IMR-90 (cell line): ENCODE measurements at regions not wholly inside any gene's neighbourhood (a gene's known extent, or its start where the extent isn't known, plus 50 kb on each side); places are given as distances from the start of the nearest gene placed in this dataset.

Source experiments
- ATAC-seq: fragments of 200-7000 bp; cut with Tn5 transposase; 2 replicates; pipeline ENCODE4 v1.9.1; 2020; ENCODE audit warnings: low read depth, mild to moderate bottlenecking, moderate library complexity
- BruUV-seq: library from RNA; stranded (reverse); fragments of 400-500 nt; replicated peaks from 2 replicates; lab custom pipeline; 2021; lab: Mats Ljungman, UMichigan
- CTCF ChIA-PET: fragments of 300-600 bp; formaldehyde crosslinking; extraction: SDS; loops from one replicate; lab custom pipeline; 2021; ENCODE audit warnings: antibody characterized with exemption; lab: Yijun Ruan, JAX
- POLR2A ChIA-PET: fragments of 300-600 bp; sonication (Branson Sonifier 250); formaldehyde crosslinking; loops from one replicate; lab custom pipeline; 2022; ENCODE audit warnings: antibody characterized with exemption; ENCODE audit not compliant: unreplicated experiment; lab: Charles Lee
- DNase-seq: peaks from one replicate; pipeline ENCODE4 v3.0.0; 2013
- H2AFZ ChIP-seq: replicated peaks from 2 replicates; pipeline ENCODE3; 2013; ENCODE audit warnings: low read length, mild to moderate bottlenecking; ENCODE audit not compliant: poor library complexity
- H2AK5ac ChIP-seq: 2 replicates; pipeline ENCODE4 v1.6.1; 2013; ENCODE audit warnings: low read depth, low read length, inconsistent platforms
- H2AK9ac ChIP-seq: replicated peaks from 2 replicates; pipeline ENCODE3; 2013; ENCODE audit warnings: mild to moderate bottlenecking, low read depth, low read length, moderate library complexity; ENCODE audit not compliant: poor library complexity
- H2BK120ac ChIP-seq: 2 replicates; pipeline ENCODE4 v1.6.1; 2013; ENCODE audit warnings: low read depth, low read length, inconsistent platforms
- H2BK15ac ChIP-seq: 3 replicates; pipeline ENCODE4 v1.6.1; 2013; ENCODE audit warnings: low read depth, low read length, inconsistent platforms
- H2BK20ac ChIP-seq: 2 replicates; pipeline ENCODE4 v1.6.1; 2013; ENCODE audit warnings: low read depth, mild to moderate bottlenecking, inconsistent platforms, low read length, moderate library complexity
- H2BK5ac ChIP-seq: 2 replicates; pipeline ENCODE4 v1.6.1; 2013; ENCODE audit warnings: mild to moderate bottlenecking, low read depth, low read length, inconsistent platforms; ENCODE audit not compliant: poor library complexity, severe bottlenecking
- H3K14ac ChIP-seq: replicated peaks from 2 replicates; pipeline ENCODE4 v1.6.1; 2013; ENCODE audit warnings: low read depth, low read length, inconsistent platforms
- H3K18ac ChIP-seq: 2 replicates; pipeline ENCODE4 v1.6.1; 2013; ENCODE audit warnings: low read depth, low read length, control low read depth
- H3K23ac ChIP-seq: 2 replicates; pipeline ENCODE4 v1.6.1; 2013; ENCODE audit warnings: low read depth, low read length, inconsistent platforms
- H3K27ac ChIP-seq: 2 replicates; pipeline ENCODE4 v1.5.1; 2013; ENCODE audit warnings: mild to moderate bottlenecking, control low read depth, low read length; ENCODE audit not compliant: insufficient read depth
- H3K27me3 ChIP-seq: 2 replicates; pipeline ENCODE4 v1.6.1; 2013; ENCODE audit warnings: low read length; ENCODE audit not compliant: control insufficient read depth, insufficient read depth
- H3K36me3 ChIP-seq: 2 replicates; pipeline ENCODE4 v1.6.1; 2013; ENCODE audit warnings: low read length, mixed read lengths; ENCODE audit not compliant: control insufficient read depth, insufficient read depth
- H3K4ac ChIP-seq: 2 replicates; pipeline ENCODE4 v1.6.1; 2013; ENCODE audit warnings: low read depth, low read length, inconsistent platforms
- H3K4me1 ChIP-seq: 2 replicates; pipeline ENCODE4 v1.6.1; 2013; ENCODE audit warnings: low read length, mixed read lengths; ENCODE audit not compliant: control insufficient read depth, insufficient read depth
- H3K4me2 ChIP-seq: 2 replicates; pipeline ENCODE4 v1.6.1; 2013; ENCODE audit warnings: low read depth, mild to moderate bottlenecking, control low read depth, low read length, moderate library complexity
- H3K4me3 ChIP-seq: 2 replicates; pipeline ENCODE4 v1.5.1; 2013; ENCODE audit warnings: low read depth, mild to moderate bottlenecking, control low read depth, low read length, moderate library complexity; ENCODE audit not compliant: insufficient read depth
- H3K56ac ChIP-seq: 2 replicates; pipeline ENCODE4 v1.6.1; 2013; ENCODE audit warnings: low read length, inconsistent platforms; ENCODE audit not compliant: insufficient read depth; ENCODE audit errors: extremely low read depth
- H3K79me1 ChIP-seq, 2 experiments: 2 replicates each; pipeline ENCODE4 v1.6.1; 2013; ENCODE audit warnings: low read length in 2 of 2, inconsistent platforms in 1 of 2, low read depth in 1 of 2
- H3K9ac ChIP-seq: 2 replicates; pipeline ENCODE4 v1.6.1; 2013; ENCODE audit warnings: low read depth, low read length, control low read depth
- H3K9me1 ChIP-seq: 2 replicates; pipeline ENCODE4 v1.6.1; 2013; ENCODE audit warnings: low read length, inconsistent platforms; ENCODE audit not compliant: insufficient read depth
- H3K9me3 ChIP-seq: 2 replicates; pipeline ENCODE4 v1.6.1; 2013; ENCODE audit warnings: low read length; ENCODE audit not compliant: control insufficient read depth, insufficient read depth
- H4K20me1 ChIP-seq: 2 replicates; pipeline ENCODE4 v1.6.1; 2013; ENCODE audit warnings: low read length, inconsistent platforms; ENCODE audit not compliant: insufficient read depth
- H4K5ac ChIP-seq: 2 replicates; pipeline ENCODE4 v1.6.1; 2013; ENCODE audit warnings: mild to moderate bottlenecking, low read depth, low read length, control low read depth
- H4K8ac ChIP-seq, 2 experiments: 2 replicates each; pipeline ENCODE4 v1.6.1; 2013; ENCODE audit warnings: low read depth in 2 of 2, low read length in 2 of 2, control low read depth in 1 of 2, inconsistent platforms in 1 of 2
- H4K91ac ChIP-seq: 2 replicates; pipeline ENCODE4 v1.6.1; 2013; ENCODE audit warnings: low read depth, low read length, inconsistent platforms; ENCODE audit not compliant: insufficient read depth
- BHLHE40 ChIP-seq: fragments of 150-350 bp; IDR thresholded peaks from 2 replicates; pipeline ENCODE4 v1.6.1; 2016; ENCODE audit warnings: mild to moderate bottlenecking, low read depth, low read length
- CTCF ChIP-seq: conservative IDR thresholded peaks from 2 replicates; pipeline ENCODE4 v1.5.1; 2012; ENCODE audit warnings: mild to moderate bottlenecking, low read depth, low read length, improper control_type of control experiment
- ELK1 ChIP-seq: fragments of 150-350 bp; IDR thresholded peaks from 2 replicates; pipeline ENCODE4 v1.6.1; 2016; ENCODE audit warnings: low read depth, mild to moderate bottlenecking, low read length, moderate library complexity, borderline replicate concordance
- FOS ChIP-seq: fragments of 150-350 bp; IDR thresholded peaks from 2 replicates; pipeline ENCODE4 v1.6.1; 2016; ENCODE audit warnings: low read depth, low read length
- MXI1 ChIP-seq: IDR thresholded peaks from 2 replicates; pipeline ENCODE4 v1.6.1; 2012; ENCODE audit warnings: low read depth, mild to moderate bottlenecking, low read length, moderate library complexity, borderline replicate concordance
- RCOR1 ChIP-seq: IDR thresholded peaks from 2 replicates; pipeline ENCODE4 v1.6.1; 2012; ENCODE audit warnings: mild to moderate bottlenecking, low read length, improper control_type of control experiment; ENCODE audit not compliant: insufficient replicate concordance
- RFX5 ChIP-seq: IDR thresholded peaks from 2 replicates; pipeline ENCODE4 v1.8.0; 2012; ENCODE audit warnings: low read depth, mild to moderate bottlenecking, low read length, moderate library complexity
- USF2 ChIP-seq: fragments of 150-350 bp; IDR thresholded peaks from 2 replicates; pipeline ENCODE4 v1.6.1; 2017; ENCODE audit warnings: mild to moderate bottlenecking, antibody characterized with exemption, low read length, low read depth
- WGBS, 2 experiments: methylation state at CpG; one replicate each; pipeline versions ENCODE4 v1.1.5 to v1.1.7; 2013; ENCODE audit warnings: missing lambda C conversion rate in 2 of 2; ENCODE audit not compliant: insufficient read length in 1 of 2; ENCODE audit errors: extremely low coverage in 2 of 2; 5-methylcytosine and 5-hydroxymethylcytosine counted together
- dilution Hi-C: fragments of 300-500 bp; cut with HindIII; formaldehyde crosslinking; loops from one replicate; pipeline ENCODE4 v1.14.3; 2018; ENCODE audit warnings: low sequenced_read_pairs; ENCODE audit not compliant: unreplicated experiment
- in situ Hi-C: fragments of 300-500 bp; cut with MboI; formaldehyde crosslinking; loops from 3 replicates; pipeline ENCODE4 v1.14.3; 2019; ENCODE audit warnings: low sequenced_read_pairs, inconsistent platforms, mixed read lengths
- intact Hi-C: fragments of 100-400 bp; cut with micrococcal nuclease; formaldehyde crosslinking; loops from 2 replicates; pipeline ENCODE4 v1.10.0; 2022

GRCh38 chr6:159456349-159456748 lies 236.7 kb downstream of the SOD2 start:
- no TSS peak for BruUV-seq
- Histone ChIP-seq H4K20me1 (no peaks in the 10 kb centered on the region), H3K27ac (no peak overlapping the region), H3K9me1 (no peaks in the 10 kb centered on the region), H2BK20ac (no peak overlapping the region), H3K18ac (no peak overlapping the region), H2AK9ac (no peak overlapping the region), H3K4me1 (no peaks in the 10 kb centered on the region), H3K14ac (no peak overlapping the region), H3K56ac (no peak overlapping the region), H2BK120ac (no peak overlapping the region), H3K27me3 (no peaks in the 10 kb centered on the region), H2BK5ac (no peak overlapping the region), H2BK15ac (no peak overlapping the region), H2AK5ac (no peak overlapping the region), H4K8ac (no peak overlapping the region), H4K91ac (no peak overlapping the region), H3K9ac (no peak overlapping the region), H3K79me1 (no peaks in the 10 kb centered on the region), H3K4me3 (no peak overlapping the region), H3K4me2 (no peak overlapping the region), H3K4ac (no peak overlapping the region), H3K9me3 (no peaks in the 10 kb centered on the region), H4K5ac (no peak overlapping the region), H2AFZ (no peak overlapping the region), H3K36me3 (no peaks in the 10 kb centered on the region), H3K23ac (no peak overlapping the region)
- ChIA-PET POLR2A (no interaction called here), CTCF (no interaction called here)
- in situ Hi-C loops (no loop called here), intact Hi-C loops (no loop called here), dilution Hi-C loops (no loop called here)
- DNase-seq (no peak), ATAC-seq (no peak)
- no CpG with 5 or more reads among the region's 2 CpGs for WGBS, 2 experiments
- TF ChIP-seq USF2 (no peak), RFX5 (no peak), MXI1 (no peak), RCOR1 (no peak), FOS (no peak), CTCF (no peak), ELK1 (no peak), BHLHE40 (no peak)
